Mucosa of gallbladder (tissue), 1 donor: ENCODE measurements at regions not wholly inside any gene's neighbourhood (a gene's known extent, or its start where the extent isn't known, plus 50 kb on each side); places are given as distances from the start of the nearest gene placed in this dataset.

Experiments
- DNase-seq: peaks from one replicate; pipeline ENCODE4 v3.0.0-alpha.2; 2020; ENCODE audit warnings: low spot score
- donor health status: DM: no; HTN: no; CAD: no.

GRCh38 chr3:104460477-104461406 is 906.0 kb upstream of the ALCAM start:
- DNase-seq = no peak

- DNase-seq = no peak
Measured at GRCh38 chr3:104461431-104461830, 905.3 kb upstream of the ALCAM start.

DNA sequence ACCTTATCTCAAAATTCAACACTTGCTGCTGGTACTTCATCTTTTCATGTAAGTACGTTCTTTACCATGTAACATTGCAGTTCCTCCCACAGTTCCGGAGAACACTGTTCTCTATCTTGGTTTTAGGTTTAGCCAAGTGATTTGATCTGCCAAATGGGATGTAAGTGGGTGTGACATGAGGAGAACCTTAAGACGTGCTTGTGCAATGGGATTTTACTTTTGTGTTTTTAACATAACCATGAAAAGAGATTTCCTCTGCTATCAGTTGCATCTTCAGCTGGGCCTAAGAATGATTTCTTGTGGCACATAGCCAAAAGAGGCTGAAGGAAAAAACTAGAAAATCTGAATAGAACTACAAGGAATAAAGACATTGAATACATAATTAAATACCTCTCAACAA is 894.5 kb upstream of the ALCAM start:
- DNase-seq = no peak

GRCh38 chr3:104474011-104474410 is 892.7 kb upstream of the ALCAM start:
- no peak for DNase-seq

DNA sequence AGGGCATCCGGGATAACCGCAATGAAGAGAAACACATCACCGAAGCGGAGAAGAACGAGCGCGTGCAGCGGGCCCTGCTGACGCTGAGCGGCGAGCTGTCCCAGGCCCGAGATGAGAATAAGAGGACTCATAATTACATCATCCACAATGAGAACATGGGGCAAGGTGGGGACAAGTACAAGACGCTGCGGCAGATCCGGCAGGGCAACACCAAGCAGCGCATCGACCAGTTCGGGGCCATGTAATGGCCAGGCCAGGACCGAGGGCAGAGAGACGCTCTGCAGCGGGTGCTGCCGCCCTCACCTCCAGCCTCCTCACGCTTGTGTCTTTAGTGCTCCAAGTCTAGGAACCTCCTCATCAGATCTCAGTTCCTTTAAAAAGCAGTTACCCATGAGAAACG is 863.7 kb upstream of the ALCAM start:
- DNase-seq = no peak

GRCh38 chr3:104510131-104510849 is 856.4 kb upstream of the ALCAM start:
- no peak for DNase-seq

GRCh38 chr3:104514371-104514770 is 852.3 kb upstream of the ALCAM start:
- no peak for DNase-seq

DNA sequence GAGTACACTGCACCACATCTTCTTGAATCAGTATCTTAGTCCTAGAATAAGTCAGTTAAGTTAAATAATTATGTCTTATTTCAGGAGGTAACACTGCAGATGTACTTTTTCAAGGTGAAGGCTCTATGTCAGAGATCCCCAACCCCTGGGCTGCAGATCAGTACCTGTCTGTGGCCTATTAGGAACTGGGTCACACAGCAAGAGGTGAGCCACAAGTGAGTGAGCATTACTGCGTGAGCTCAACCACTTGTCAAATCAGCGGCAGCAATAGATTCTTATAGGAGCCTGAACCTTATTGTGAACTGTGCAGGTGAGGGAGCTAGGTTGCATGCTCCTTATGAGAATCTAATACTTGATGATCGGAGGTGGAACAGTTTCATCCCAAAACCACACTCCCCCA is 851.9 kb upstream of the ALCAM start:
- DNase-seq = no peak

- DNase-seq = no peak
Measured at GRCh38 chr3:104519068-104519467, 847.6 kb upstream of the ALCAM start.

- DNase-seq = no peak
Measured at GRCh38 chr3:104519468-104520227, 847.1 kb upstream of the ALCAM start.

- no peak for DNase-seq
Measured at GRCh38 chr3:104520228-104520655, 846.5 kb upstream of the ALCAM start.

- DNase-seq = no peak
Measured at GRCh38 chr3:104521606-104522336, 844.9 kb upstream of the ALCAM start.

- no peak for DNase-seq
Measured at GRCh38 chr3:104523136-104523535, 843.6 kb upstream of the ALCAM start.

- DNase-seq = no peak
Measured at GRCh38 chr3:104526901-104527401, 839.8 kb upstream of the ALCAM start.

- no peak for DNase-seq
Measured at GRCh38 chr3:104530934-104531333, 835.8 kb upstream of the ALCAM start.

- no peak for DNase-seq
Measured at GRCh38 chr3:104536715-104537114, 830.0 kb upstream of the ALCAM start.

DNA sequence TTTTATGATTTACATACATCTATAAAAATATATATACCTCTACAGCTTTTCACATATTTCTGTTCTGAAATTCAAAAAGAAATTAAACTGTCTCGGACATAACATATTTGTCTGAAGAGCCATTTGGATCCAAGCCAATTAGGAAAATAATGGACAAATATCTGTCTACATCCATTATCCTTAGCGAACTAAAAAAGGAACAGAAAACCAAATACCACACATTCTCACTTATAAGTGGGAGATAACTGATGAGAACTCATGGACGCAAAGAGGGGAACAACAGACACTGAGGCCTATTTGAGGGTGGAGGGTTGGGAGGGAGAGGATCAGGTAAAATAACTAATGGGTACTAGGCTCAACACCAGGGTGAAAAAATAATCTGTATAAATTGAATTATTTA is 829.4 kb upstream of the ALCAM start:
- DNase-seq = no peak

DNA sequence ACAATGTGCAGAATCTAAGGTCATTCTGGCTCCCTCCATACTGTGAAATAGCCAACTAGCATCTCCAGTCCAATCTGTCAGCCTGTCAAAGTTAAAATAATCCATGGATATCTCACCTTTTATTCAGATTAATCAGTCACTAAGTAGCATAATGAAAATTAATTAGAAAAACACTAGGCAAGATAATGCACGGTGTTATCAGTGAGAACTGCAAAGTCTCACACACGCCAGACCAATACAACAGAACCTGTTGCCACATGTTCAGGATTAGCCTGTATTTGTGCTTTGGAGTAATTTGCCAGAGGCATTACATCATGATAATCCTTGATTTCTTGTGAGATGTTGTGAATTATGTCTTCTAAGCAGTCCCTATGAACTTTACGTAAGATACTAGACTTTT is 820.4 kb upstream of the ALCAM start:
- DNase-seq = no peak

DNA sequence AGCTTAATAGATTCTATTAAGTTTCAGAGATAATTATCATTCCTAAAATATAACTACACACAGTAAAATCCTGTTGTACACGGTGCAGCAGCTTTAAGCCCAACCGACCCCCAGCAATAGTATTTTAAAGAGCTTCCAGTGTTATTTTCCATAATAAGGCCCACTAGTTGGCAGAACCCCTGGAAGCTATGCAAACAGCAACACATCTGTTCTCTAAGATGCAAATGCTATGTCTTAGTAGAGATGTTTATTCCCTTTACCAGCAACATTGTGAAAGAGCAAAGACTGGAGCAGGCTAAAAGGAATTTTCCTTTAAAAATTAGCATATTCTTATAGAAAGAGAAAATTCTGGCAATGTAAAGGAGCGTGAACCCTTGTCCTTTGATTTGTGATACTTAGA is 819.7 kb upstream of the ALCAM start:
- no peak for DNase-seq

DNA sequence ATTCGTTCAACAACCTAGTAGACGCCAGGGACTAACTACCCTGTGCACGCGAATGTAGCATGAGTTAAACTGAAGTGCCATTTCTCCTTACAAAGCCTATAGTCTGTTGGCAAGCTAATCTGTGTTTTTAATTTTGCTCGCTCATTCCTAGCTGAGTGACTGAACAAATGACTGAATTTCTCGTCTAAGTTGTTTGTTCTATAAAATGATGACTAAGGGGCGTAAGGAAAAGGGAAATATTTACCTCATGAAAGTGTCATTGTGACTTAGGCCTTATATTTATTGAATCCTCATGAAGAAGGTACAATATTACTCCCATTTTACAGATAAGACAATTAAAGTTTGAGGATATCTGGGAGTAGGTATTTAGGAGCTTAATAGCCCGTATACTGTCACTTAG is 818.3 kb upstream of the ALCAM start:
- no peak for DNase-seq

GRCh38 chr3:104549099-104549714 is 817.5 kb upstream of the ALCAM start:
- DNase-seq = no peak
